Stimulated activated effector memory CD8-positive, alpha-beta T cell treated with anti-CD3 and anti-CD28 coated beads, Interleukin-12 subunit alpha, Interleukin-12 subunit beta, amount 100 ng/mL, for 72 hours (primary cell): ENCODE measurements at regions not wholly inside any gene's neighbourhood (a gene's known extent, or its start where the extent isn't known, plus 50 kb on each side); places are given as distances from the start of the nearest gene placed in this dataset.
"Not testable (repeated sequence)": the region's sequence is repeated elsewhere in the genome, so short reads cannot be mapped to it uniquely, and the experiment has no call there.

ENCODE experiments used
- ATAC-seq: fragments of 150-1000 bp; cut with Tn5 transposase; 2 replicates; pipeline ENCODE4 v1.10.0; 2021
- DNase-seq, 2 donors: peaks; one replicate each; pipeline ENCODE4 v3.0.0; 2021 to 2022; ENCODE audit warnings: low spot score in 2 of 2
- H3K27ac Mint-ChIP-seq: one replicate; pipeline ENCODE4 v1.8.0; 2022; ENCODE audit warnings: mild to moderate bottlenecking, mixed read lengths
- H3K36me3 Mint-ChIP-seq: one replicate; pipeline ENCODE4 v1.8.0; 2022; ENCODE audit warnings: mild to moderate bottlenecking, mixed read lengths
- H3K4me1 Mint-ChIP-seq: one replicate; pipeline ENCODE4 v1.8.0; 2022; ENCODE audit warnings: mixed read lengths
- H3K4me3 Mint-ChIP-seq: one replicate; pipeline ENCODE4 v1.8.0; 2022; ENCODE audit warnings: mild to moderate bottlenecking, mixed read lengths
- H3K9me3 Mint-ChIP-seq: one replicate; pipeline ENCODE4 v1.8.0; 2022; ENCODE audit warnings: mixed read lengths

GRCh38 chr11:59008947-59009346 is 69.7 kb downstream of the GLYATL1 start:
- DNase-seq: no peak
- Mint-ChIP-seq H3K27ac (no peak overlapping the region), H3K4me1 (no peaks in the 10 kb centered on the region)

GRCh38 chr11:59009661-59010060 is 70.4 kb downstream of the GLYATL1 start:
- no peaks in the 10 kb centered on the region for H3K36me3 Mint-ChIP-seq
- H3K4me3 Mint-ChIP-seq: no peak overlapping the region
- ATAC-seq (no peak), DNase-seq (no peak)
- no peak overlapping the region for H3K27ac Mint-ChIP-seq
- no peaks in the 10 kb centered on the region for H3K9me3 Mint-ChIP-seq
- H3K4me1 Mint-ChIP-seq: no peaks in the 10 kb centered on the region

More at GRCh38 chr11:59008947-59009346, 69.7 kb downstream of the GLYATL1 start:
- ATAC-seq: no peak
- no peaks in the 10 kb centered on the region for H3K36me3 Mint-ChIP-seq
- H3K4me3 Mint-ChIP-seq: no peak overlapping the region
- no peaks in the 10 kb centered on the region for H3K9me3 Mint-ChIP-seq

DNA sequence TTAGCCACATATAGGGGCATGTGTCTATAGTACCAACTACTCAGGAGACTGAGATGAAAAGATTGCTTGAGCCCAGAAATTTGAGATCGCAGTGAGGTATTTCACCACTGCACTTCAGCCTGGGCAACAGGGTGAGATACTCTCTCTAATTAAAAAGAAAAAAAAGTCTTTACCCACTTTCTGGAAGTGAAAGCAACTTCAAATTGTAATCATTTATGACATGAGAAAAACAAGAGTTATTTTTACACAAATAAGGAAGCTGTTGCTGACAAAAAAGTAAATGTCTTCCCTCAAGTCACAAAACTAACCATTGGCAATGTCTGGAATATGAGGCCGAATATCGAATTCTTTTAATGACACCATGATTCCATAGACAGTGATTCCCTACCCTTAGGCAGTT is 71.4 kb downstream of the GLYATL1 start:
- no peak for ATAC-seq

GRCh38 chr11:59011655-59012397 is 72.5 kb downstream of the GLYATL1 start:
- DNase-seq: no peak
- Mint-ChIP-seq H3K36me3 (no peaks in the 10 kb centered on the region), H3K4me1 (no peaks in the 10 kb centered on the region), H3K9me3 (no peaks in the 10 kb centered on the region), H3K27ac (no peak overlapping the region), H3K4me3 (no peak overlapping the region)
- no peak for ATAC-seq

More for the DNA sequence above, 71.4 kb downstream of the GLYATL1 start:
- Mint-ChIP-seq H3K4me3 (no peak overlapping the region), H3K9me3 (no peaks in the 10 kb centered on the region), H3K36me3 (no peaks in the 10 kb centered on the region), H3K4me1 (no peaks in the 10 kb centered on the region), H3K27ac (no peak overlapping the region)
- no peak for DNase-seq

DNA sequence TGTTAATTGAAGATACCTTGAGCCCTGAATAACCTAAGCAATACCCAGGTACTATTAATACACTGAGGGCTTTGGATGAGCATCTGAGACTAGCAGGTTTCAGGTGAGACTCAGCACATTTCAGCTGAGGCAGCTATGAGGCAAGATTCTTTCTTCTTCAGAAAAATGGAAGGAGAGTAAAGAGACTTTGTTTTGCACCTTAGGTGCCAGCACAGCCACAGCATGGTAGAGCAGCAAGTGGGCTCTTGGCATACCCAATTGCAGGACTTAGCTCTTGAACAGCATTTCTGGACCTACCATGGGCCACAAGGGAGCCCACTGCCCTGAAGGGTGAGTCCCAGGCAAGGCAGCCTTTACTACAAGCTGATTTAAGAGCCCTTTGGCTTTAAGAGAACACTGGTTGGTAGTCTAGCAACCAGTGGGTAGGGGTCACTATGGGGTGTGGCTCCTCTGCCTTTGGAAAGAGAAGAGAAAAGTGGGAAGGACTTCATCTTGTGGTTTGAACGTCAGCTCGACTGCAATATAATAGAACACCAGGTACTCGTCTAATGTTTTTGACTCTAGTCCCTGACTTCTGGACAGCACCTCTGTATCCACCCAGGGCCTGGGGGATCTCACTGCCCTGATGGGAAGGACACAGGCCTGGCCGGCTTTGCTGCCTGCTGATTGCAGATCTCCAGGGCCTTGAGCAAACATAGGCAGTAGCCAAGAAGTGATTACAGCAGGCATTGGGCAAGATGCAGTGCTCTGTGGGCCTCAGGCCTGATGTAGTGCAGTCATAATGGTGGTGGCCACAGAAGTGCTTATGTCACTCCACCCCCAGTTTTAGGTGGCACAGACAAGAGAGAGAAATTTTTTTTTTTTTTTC is 73.3 kb downstream of the GLYATL1 start:
- Mint-ChIP-seq H3K4me3 (no peak overlapping the region), H3K9me3 (no peaks in the 10 kb centered on the region), H3K27ac (no peak overlapping the region), H3K36me3 (no peaks in the 10 kb centered on the region), H3K4me1 (no peaks in the 10 kb centered on the region)
- DNase-seq (no peak), ATAC-seq (no peak)

DNA sequence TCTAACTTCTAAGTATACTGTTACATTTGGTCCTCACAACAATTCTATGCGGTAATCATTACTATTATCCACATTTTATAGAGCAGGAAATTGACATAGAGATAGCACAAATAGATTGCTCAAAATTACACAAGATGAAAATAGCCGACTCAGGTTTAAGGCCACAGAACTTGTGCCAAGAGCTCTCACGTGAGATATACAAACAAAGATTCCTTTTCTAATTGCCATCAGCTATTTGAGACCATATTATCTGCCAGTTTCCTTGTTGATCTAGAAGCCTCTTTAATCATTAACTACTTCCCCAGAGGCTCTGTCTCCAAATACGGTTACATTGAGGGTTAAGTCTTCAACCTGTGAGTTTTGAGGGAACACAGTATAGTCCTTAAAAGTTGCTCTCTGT is 61.0 kb upstream of the GLYATL1B start:
- Mint-ChIP-seq H3K36me3 (no peaks in the 10 kb centered on the region), H3K4me3 (no peak overlapping the region), H3K9me3 (no peaks in the 10 kb centered on the region), H3K4me1 (no peaks in the 10 kb centered on the region), H3K27ac (no peak overlapping the region)
- no peak for ATAC-seq
- DNase-seq: no peak

DNA sequence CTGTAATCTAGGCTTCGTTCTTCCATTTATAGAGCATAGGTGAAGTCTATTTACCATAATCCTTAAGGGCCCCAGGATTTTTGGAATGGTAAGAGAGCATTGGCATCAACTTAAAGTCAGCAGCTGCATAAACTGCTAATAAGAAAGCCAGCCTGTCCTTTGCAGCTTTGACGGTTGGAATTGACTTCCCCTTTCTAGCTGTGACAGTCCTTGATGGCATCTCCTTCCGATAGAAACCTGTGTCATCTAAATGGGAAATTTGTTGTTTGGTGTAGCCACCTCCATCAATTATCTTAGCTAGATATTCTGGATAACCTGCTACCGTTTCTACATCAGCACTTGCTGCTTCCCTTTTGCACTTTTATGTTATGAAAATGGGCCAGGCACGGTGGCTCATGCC is 58.0 kb upstream of the GLYATL1B start:
- Mint-ChIP-seq H3K9me3 (no peaks in the 10 kb centered on the region), H3K36me3 (no peaks in the 10 kb centered on the region), H3K4me3 (no peak overlapping the region), H3K27ac (no peak overlapping the region), H3K4me1 (no peaks in the 10 kb centered on the region)
- DNase-seq (no peak), ATAC-seq (no peak)

GRCh38 chr11:59029366-59029889 is 56.7 kb upstream of the GLYATL1B start:
- no peak for ATAC-seq
- no peaks in the 10 kb centered on the region for H3K36me3 Mint-ChIP-seq
- no peaks in the 10 kb centered on the region for H3K9me3 Mint-ChIP-seq
- no peak overlapping the region for H3K4me3 Mint-ChIP-seq
- H3K27ac Mint-ChIP-seq: no peak overlapping the region
- H3K4me1 Mint-ChIP-seq: no peaks in the 10 kb centered on the region
- no peak for DNase-seq

DNA sequence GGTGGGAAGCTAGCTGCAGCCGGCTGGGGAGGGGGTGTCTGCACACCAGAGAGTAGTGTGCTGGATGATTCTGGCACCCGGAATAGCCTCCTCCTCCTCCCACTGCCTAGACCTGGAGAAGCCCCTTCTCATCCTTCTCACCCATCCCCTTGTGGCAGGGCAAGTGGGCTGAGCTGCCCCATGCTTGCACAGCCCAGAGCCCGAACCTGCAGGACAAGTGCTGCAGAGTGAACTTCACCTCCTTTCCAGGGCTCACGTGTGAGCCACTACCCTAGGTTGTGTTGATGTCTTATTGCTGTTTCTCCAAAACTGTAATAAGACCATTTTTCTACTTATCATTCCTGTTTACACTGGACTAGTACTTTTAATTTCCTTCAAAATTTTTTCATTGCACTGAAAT is 56.1 kb upstream of the GLYATL1B start:
- Mint-ChIP-seq H3K9me3 (no peaks in the 10 kb centered on the region), H3K27ac (no peak overlapping the region), H3K36me3 (no peaks in the 10 kb centered on the region), H3K4me1 (no peaks in the 10 kb centered on the region), H3K4me3 (no peak overlapping the region)
- peak; percentile 26 for ATAC-seq
- no peak for DNase-seq

DNA sequence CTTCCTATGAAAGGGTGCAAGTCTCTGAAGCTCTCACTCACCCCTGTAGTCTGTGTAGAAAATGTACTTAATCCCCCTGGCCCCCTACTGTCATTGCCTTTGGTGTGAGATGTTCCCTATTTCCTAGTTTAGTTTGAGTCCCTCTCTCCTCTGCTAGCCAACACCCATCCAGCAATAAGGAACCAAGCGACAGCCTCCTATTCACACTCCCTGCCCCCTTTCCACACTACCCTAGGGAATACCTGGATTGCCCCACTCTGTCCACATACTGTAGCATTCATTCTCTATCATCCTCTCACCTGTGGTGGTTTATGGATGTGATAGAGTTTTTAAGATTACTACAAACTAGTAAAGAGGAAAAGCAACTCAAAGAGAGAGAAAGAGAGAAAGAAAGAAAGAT is 54.4 kb upstream of the GLYATL1B start:
- not testable (repeated sequence) for DNase-seq, ATAC-seq, H3K27ac Mint-ChIP-seq

More for the DNA sequence above, 54.4 kb upstream of the GLYATL1B start:
- not testable (repeated sequence) for H3K9me3 Mint-ChIP-seq, H3K4me1 Mint-ChIP-seq, H3K36me3 Mint-ChIP-seq, H3K4me3 Mint-ChIP-seq
